Esophagus muscularis mucosa (tissue), 4 donors: ENCODE measurements at regions not wholly inside any gene's neighbourhood (a gene's known extent, or its start where the extent isn't known, plus 50 kb on each side); places are given as distances from the start of the nearest gene placed in this dataset.

Experiments used
- CTCF ChIP-seq, 3 experiments: fragments of 200-600 bp in 2 of 3; fragments of 450-650 bp in 1 of 3; sonication (generic) in 2 of 3; IDR thresholded peaks; one replicate each; pipeline ENCODE4 v1.5.1; 2017 to 2019; ENCODE audit warnings: antibody characterized with exemption in 3 of 3, mild to moderate bottlenecking in 2 of 3, moderate library complexity in 1 of 3
- EP300 ChIP-seq: sonication (generic); formaldehyde crosslinking; IDR thresholded peaks from one replicate; pipeline ENCODE4 v1.6.1; 2017; ENCODE audit warnings: antibody characterized with exemption
- POLR2A ChIP-seq: fragments of 450-650 bp; IDR thresholded peaks from one replicate; pipeline ENCODE4 v1.6.1; 2017; ENCODE audit warnings: antibody characterized with exemption, moderate library complexity, mild to moderate bottlenecking, low read depth
- POLR2AphosphoS5 ChIP-seq, 2 donors: sonication (generic); formaldehyde crosslinking; IDR thresholded peaks; one replicate each; pipeline ENCODE4 v1.6.1; 2017; ENCODE audit warnings: antibody characterized with exemption in 2 of 2

- TF ChIP-seq EP300 = no peak
- no peak for TF ChIP-seq CTCF (IDR thresholded peaks at IDR 0.05)
- TF ChIP-seq POLR2A = no peak
- no peak for TF ChIP-seq POLR2AphosphoS5 (IDR thresholded peaks at IDR 0.05)
Observed at GRCh38 chr1:109837852-109838570, 72.6 kb upstream of the CSF1 start.
